ENCODE measurements at regions not wholly inside any gene's neighbourhood (a gene's known extent, or its start where the extent isn't known, plus 50 kb on each side); places are given as distances from the start of the nearest gene placed in this dataset.

DNA sequence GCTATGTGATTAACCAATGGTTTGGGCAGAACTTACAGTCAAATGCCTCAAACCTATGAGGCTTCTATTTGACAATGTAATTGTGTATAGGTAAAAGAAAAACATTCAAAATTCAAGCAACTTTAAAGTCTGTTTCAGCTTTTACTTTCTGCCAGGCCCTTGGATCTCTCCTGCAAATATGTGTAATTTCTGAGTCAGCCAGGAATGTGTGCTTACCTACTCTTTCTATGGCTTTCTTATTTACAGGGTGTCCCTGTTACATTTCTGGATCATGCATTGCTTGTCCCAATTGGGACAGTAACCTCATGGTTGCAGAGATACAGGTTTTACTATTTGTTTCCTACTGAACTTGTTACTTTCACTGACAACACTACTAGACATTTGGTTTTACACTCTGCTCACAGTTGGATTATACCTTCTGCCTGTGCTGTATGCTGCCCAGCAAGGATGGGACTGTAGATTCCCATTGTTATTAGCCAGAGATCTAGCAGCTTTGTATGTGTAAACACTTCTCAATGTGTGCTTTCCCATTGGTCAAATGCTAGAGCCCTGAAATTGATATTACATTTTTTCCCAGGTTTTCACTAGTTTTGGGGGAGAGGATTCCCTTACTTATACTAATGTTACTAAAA is 355.3 kb downstream of the ARL4A start:
- H3K9me3 ChIP-seq (ENCODE audit: severe bottlenecking) = no peaks in the 10 kb centered on the region
- TF ChIP-seq, protein P1, sequence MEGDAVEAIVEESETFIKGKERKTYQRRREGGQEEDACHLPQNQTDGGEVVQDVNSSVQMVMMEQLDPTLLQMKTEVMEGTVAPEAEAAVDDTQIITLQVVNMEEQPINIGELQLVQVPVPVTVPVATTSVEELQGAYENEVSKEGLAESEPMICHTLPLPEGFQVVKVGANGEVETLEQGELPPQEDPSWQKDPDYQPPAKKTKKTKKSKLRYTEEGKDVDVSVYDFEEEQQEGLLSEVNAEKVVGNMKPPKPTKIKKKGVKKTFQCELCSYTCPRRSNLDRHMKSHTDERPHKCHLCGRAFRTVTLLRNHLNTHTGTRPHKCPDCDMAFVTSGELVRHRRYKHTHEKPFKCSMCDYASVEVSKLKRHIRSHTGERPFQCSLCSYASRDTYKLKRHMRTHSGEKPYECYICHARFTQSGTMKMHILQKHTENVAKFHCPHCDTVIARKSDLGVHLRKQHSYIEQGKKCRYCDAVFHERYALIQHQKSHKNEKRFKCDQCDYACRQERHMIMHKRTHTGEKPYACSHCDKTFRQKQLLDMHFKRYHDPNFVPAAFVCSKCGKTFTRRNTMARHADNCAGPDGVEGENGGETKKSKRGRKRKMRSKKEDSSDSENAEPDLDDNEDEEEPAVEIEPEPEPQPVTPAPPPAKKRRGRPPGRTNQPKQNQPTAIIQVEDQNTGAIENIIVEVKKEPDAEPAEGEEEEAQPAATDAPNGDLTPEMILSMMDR (IDR thresholded peaks at IDR 0.05; ENCODE audit: low read depth, low read length) = no peak

DNA sequence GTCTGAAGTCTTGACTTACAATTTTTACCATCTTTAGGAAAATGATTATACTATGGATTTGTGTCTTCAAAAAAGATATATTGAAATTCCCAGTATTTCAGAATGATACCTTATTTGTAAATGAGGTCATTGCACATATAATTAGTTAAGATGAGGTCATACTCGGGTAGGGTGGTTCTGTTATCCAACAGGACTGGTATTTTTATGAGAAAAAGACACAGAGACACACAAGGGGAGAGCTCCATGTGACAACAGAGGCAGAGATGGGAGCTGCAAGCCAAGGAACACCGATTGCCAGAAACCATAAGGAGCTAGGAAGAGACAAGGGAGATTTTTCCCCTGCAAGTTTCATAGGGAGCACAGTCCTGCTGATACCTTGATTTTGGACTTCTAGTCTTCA is 356.9 kb downstream of the ARL4A start:
- H3K36me3 ChIP-seq = no peaks in the 10 kb centered on the region
- no peak overlapping the region for H3K27ac ChIP-seq
- no peaks in the 10 kb centered on the region for H3K27me3 ChIP-seq (ENCODE audit: insufficient read depth, low read depth, severe bottlenecking)
- H3K4me3 ChIP-seq (ENCODE audit: low read depth, low read length) = no peak overlapping the region
- no peaks in the 10 kb centered on the region for H3K9me3 ChIP-seq (ENCODE audit: severe bottlenecking)
- no peak for DNase-seq
- TF ChIP-seq, protein P1 (IDR thresholded peaks at IDR 0.05; ENCODE audit: low read depth, low read length) = no peak

More for the DNA sequence above, 355.3 kb downstream of the ARL4A start:
- no peaks in the 10 kb centered on the region for H3K36me3 ChIP-seq
- H3K4me3 ChIP-seq (ENCODE audit: low read depth, low read length) = no peak overlapping the region
- no peaks in the 10 kb centered on the region for H3K27me3 ChIP-seq (ENCODE audit: insufficient read depth, low read depth, severe bottlenecking)
- no peak for DNase-seq
- H3K27ac ChIP-seq = no peak overlapping the region

DNA sequence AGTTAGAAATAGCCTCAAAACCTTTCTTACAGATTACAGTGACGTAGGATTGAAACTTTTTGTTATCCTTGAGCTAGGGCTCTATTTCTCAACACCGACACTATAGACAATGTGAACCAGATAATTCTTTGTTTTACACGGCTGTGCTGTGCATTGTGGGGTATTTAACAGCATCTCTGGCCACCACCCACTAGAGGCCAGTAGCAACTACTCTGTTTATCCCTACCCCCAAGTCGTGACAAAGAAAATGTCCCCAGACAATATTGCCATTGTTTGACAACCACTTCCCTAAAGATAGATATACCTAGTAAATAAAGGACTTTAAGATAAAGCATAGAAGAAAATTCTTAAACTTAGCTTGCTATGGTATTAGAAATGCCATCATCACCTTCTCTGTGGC is 359.6 kb downstream of the ARL4A start:
- Histone ChIP-seq H3K4me3 (ENCODE audit: low read depth, low read length) (no peak overlapping the region), H3K9me3 (ENCODE audit: severe bottlenecking) (no peaks in the 10 kb centered on the region), H3K36me3 (no peaks in the 10 kb centered on the region), H3K27me3 (ENCODE audit: insufficient read depth, low read depth, severe bottlenecking) (no peaks in the 10 kb centered on the region), H3K27ac (no peak overlapping the region)
- no peak for DNase-seq
- TF ChIP-seq, protein P1 (IDR thresholded peaks at IDR 0.05; ENCODE audit: low read depth, low read length) = no peak

DNA sequence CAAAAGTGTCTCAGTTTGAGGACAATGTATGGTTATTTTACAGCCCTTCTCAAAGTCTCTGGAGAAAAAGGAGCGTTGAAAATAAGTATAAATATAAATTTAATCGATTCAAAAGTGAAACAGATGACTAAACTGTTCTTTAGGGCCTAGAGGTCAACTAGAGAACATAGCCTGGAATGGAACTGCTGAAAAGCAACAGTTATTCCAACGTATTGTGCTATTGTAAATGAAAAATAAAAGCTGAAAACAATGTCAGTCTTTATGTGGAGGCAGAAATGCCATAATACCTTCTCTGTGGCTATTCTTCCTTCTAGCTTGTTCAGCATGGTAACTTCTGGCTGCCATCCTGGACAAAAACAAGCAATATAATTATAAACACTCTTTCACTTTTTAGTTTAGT is 362.5 kb downstream of the ARL4A start:
- Histone ChIP-seq H3K27me3 (ENCODE audit: insufficient read depth, low read depth, severe bottlenecking) (no peaks in the 10 kb centered on the region), H3K9me3 (ENCODE audit: severe bottlenecking) (no peaks in the 10 kb centered on the region), H3K27ac (no peak overlapping the region), H3K36me3 (no peaks in the 10 kb centered on the region), H3K4me3 (ENCODE audit: low read depth, low read length) (no peak overlapping the region)
- DNase-seq = no peak
- TF ChIP-seq, protein P1 (IDR thresholded peaks at IDR 0.05; ENCODE audit: low read depth, low read length) = no peak

DNA sequence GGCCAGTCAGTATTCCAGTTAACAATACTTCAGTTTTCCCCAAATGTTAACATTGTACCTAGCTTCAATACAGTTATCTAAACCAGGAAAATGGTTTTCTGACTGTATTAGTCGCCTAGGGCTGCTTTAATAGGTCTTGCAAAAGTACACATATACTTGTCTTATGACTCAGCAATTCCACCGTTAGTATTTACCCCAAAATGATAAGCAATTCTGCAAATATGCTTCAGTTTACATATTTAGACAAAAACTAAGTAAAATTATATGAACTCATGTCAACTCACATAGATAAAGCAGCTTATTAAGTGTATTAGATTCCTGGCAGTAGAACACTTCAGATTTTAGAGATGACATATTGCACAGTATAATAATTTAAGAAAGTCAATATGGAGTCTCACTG is 363.3 kb downstream of the ARL4A start:
- H3K9me3 ChIP-seq (ENCODE audit: severe bottlenecking) = no peaks in the 10 kb centered on the region
- H3K27me3 ChIP-seq (ENCODE audit: insufficient read depth, low read depth, severe bottlenecking) = no peaks in the 10 kb centered on the region
- H3K4me3 ChIP-seq (ENCODE audit: low read depth, low read length) = no peak overlapping the region
- no peaks in the 10 kb centered on the region for H3K36me3 ChIP-seq
- DNase-seq = no peak
- H3K27ac ChIP-seq = no peak overlapping the region
- TF ChIP-seq, protein P1 (IDR thresholded peaks at IDR 0.05; ENCODE audit: low read depth, low read length) = no peak

All from WERI-Rb-1 (cell line).